HG03342 (cell line): ENCODE measurements at regions not wholly inside any gene's neighbourhood (a gene's known extent, or its start where the extent isn't known, plus 50 kb on each side); places are given as distances from the start of the nearest gene placed in this dataset.

ENCODE experiments used
- ATAC-seq: cut with Tn5 transposase; IDR thresholded peaks from one replicate; pipeline ENCODE4 v1.9.1; 2021; ENCODE audit warnings: mild to moderate bottlenecking, moderate library complexity; ENCODE audit not compliant: unreplicated experiment

DNA sequence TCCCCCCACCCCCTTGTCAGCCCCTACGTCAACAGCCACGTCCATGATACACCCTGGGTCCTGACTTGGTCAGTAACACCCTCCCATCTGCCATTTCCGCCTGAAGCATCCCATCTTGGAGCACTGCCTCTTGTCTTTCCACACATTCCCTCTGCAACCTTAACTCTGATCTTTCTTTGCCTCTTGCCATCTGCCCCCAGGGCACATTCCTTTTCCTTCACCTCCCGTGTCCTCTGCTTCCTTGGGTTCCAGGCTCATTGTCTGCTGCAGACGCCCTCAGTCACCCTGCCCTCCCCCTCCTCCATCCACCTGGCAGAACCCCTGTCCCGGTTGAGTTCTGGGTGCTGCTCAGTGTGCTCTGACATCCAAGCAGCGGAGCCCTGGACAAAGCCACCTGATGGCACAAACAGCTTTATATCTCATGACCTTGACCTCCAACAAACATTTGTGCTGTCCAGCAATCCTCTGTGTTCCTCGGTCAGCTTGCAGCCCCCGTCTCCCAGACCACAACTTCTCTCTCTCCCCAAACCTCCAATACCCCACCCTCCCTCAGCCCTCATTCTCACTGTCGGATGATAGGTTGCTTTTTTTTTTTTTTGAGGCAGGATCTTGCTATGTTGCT is 97.7 kb upstream of the IER5L start:
- no peak for ATAC-seq

DNA sequence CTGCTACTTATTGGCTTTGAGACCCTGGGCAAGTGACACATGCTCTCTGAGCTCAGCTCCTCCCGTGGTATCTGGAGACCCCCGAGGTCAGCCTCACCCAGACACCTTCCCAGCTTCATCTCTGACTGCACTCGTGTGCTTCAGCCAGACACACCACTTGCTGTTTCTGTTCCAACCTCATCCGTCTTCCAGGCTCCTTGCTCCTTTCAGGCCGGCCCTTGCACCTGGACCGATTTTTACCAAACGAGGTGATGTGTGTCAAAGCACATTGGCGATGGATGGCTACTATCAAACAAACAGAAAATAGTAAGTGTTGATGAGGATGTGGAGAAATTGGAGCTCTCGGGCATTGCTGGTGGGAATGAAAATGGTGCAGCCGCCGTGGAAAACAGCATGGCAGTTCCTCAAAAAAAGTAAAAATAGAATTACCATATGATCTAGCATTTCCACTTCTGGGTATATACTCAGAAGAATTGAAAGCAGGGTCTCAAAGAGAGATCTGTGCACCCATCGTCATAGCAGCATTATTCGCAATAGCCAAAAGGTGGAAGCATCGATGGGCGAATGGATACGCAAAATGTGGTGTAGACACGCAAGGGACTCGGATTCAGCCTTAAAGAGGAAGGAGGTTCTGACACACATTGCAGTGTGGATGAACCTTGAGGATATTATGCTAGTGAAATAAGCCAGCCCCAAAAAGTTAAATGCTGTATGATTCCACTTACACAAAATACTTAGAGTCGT is 96.1 kb upstream of the IER5L start:
- no peak for ATAC-seq

DNA sequence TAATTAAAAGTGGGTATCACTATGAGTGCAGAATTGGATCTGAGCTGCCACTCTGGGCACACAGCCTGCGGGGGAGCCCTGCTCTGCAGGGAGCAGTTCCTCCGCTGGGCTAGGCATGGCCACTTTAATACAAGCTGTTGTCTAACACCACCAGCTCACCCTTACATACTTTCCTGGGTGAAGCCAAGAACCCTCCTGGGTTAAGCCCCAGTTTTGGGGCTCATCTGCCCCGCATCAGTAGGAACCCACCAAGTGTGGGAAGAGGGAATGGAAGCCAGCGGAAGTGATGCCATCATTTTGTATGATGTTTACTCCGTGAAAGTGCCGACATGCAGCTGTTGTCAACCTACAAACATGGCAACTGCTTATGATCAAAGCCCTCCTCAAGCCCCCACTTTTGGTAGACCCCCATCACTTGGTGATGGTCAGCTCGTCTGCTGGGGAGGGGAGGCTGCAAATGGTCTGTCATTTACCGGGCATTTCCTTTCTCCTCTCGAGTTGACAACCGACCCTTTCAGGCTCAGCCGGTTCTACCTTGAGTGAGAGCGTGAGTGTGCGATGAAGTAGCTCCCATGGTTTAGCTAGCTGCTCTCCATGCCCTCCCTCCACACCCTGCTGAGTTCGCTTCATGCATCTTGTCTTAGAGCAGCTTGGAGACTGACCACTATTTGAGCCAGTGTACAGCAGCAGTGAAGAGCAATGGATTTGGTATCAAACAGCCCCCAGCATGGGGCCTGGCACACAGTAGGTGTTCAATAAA is 95.3 kb upstream of the IER5L start:
- ATAC-seq, result no peak

DNA sequence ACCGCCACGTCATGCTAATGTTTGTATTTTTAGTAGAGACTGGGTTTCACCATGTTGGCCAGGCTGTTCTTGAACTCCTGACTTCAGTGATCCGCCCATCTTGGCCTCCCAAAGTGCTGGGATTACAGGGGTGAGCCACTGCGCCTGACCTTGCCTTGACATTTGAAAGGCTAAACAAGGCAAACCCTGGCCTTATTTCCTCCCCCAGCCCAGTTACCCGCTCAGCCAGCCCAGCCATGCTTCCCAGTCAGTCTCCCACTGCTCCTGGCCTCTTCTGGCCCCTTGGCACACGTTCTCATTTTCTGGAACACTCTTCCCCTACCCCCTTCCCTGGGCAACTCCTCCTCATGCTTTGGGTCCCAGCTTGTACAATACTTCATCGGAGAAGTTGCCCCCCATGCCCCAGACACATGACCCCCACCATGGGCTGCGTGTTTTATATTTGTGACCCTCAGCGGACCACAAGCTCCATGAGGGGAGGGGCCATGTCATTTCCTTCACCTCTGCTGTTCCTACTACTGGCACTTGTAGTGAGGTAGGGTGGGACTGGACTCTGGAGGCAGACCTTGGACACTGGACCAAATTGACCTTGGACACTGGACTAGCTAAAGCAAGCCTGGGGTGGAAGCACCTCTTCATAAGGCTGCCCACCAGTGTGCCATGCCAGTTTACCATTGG is 94.4 kb upstream of the IER5L start:
- ATAC-seq, result no peak

DNA sequence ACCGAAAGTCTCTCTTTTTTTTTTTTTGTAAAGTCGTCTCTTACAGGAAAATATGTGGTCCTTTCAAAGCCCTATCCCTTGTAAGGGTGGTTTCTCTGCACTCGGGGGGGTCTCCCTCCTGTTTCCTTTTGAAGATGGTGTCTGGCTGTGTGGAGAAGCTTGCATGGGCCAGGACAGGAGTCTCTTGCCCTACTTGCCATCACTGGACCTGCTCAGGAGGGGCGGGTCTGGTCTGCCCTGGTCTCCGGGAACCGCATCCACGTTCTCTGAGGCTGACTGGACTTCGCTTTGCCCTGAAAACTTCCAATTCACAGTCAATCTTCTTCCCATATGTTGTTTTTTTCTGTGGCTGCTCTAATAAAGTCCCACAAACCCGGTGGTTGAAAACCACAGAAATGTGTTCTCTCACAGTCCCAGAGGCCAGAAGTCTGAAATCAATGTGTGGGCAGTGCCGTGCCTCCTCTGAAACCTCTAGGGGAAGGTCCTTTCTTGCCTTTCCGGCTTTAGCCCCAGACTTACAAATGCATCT is 92.9 kb upstream of the IER5L start:
- no peak for ATAC-seq

DNA sequence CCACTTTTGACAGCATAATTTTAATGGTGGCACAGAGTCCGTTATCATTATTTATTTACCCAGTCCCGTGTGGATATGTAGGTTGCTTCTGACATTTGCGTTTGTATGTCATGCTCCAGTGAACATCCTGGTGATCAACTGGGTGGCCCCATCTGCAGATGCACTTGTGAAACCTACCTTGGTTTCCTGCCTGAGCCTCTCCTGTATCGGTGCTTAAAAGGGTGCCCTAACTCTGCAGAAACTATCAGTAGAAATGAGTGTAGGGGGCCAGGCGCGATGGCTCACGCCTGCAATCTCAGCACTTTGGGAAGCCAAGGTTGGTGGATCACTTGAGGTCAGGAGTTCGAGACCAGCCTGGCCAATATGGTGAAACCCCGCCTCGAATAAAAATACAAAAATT is 92.1 kb upstream of the IER5L start:
- peak; percentile 76 for ATAC-seq

DNA sequence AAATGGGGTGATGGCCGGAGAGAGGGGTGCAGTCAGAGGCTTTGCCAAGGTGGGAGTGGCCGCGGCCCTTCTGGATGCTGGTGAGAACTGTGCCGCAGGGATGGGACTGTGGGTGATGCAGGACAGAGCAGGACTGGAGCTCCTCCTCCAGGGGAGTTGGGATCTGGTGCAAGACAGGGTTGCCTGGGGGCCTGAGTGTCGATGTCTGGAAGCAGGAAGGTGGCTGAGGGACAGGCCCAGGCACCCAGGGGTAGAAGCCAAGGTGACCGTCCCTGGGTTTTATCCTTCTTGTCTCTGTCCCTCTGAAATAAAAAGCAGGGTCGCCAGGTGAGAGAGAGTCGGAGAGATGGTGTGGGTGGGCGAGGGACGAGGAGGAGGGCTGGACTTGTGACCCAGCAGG is 89.1 kb upstream of the IER5L start:
- ATAC-seq, result no peak

DNA sequence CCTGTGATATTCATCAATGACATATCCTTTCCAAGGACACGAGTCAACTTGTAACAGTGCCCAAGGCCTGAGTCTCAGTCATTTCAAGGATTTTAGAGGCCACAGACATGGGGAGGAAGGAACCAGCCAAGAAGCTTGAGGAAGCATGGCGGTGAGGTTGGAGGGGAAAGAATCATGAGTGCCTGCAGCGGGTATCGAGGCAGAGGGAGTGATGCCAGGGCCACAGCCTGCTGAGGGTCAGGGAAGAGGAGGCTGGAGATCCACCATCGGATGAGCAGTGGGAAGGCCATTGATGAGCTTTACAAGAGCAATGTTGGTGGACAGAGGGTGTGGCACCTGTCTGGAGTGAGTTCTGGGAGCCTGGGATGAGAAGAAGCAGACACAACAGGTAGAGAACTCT is 88.5 kb upstream of the IER5L start:
- ATAC-seq, result no peak

DNA sequence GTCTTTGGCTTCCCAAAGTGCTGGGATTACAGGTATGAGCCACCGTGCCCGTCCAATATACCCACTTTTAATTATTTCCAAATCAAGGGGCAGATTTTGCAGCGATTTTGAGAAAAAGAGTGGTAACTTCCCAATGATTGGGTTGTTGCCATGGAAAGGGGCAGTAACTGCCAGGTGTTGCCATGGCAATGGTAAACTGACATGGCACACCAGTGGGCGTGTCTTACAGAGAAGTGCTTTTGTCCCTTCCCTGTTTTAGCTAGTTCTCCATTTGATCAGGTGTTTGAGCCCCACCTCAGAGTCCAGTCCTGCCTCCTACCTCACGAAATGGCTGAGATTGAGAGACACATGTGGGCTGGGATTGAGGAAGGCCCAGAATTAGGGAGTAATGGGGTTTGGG is 86.3 kb upstream of the IER5L start:
- no peak for ATAC-seq

DNA sequence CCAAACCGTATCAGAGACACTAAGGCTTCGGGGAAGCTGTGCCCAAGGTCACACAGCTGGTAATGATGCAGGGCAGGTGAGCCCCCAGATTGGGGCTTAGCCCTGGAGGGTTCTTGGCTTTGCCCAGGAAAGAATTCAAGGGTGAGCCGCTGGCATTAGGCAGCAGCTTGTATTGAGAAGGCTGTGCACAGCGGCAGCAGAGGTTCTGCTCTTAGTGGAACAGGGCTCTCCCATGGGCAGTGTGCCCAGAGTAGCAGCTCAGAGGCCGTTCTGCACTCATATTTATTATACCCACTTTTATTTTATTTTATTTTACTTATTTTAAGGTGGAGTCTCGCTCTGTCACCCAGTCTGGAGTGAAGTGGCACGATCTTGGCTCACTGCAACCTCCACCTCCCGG is 85.8 kb upstream of the IER5L start:
- no peak for ATAC-seq

DNA sequence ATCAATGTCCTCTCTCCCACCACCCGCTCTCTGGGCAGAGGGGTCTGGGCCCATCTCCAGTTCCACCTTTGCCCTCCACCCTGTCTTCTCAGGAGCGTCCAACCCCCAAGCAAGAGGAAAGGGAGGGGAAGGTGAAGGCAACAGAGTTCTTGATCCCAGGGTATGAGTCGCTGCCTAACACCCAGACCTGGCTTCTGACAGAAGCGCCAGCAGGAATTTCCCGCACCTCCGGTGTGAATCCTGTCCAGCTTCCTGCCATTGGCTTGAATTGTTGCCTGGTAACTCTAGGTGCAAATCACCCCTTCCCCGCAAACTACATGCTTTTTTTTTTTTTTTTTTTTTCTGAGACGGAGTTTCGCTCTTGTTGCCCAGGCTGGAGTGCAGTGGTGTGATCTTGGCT is 84.2 kb upstream of the IER5L start:
- no peak for ATAC-seq

DNA sequence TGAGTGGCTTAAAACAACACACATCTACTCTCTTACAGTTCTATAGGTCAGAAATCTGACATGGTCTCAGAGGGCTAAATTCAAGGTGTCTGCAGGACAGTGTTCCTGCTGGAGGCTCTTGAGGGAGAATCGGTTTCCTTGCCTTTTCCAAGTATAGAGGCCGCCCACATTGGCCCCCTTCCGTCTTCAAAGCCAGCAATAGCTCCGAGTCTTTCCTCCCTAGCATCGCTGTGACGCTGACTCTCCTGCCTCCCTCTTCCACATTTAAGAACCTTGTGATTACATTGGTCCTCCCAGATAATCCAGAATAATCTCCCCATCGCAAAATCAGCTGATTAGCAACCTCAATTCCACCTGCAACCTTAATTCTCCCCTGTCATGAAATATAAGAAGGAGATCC is 81.3 kb upstream of the IER5L start:
- no peak for ATAC-seq

DNA sequence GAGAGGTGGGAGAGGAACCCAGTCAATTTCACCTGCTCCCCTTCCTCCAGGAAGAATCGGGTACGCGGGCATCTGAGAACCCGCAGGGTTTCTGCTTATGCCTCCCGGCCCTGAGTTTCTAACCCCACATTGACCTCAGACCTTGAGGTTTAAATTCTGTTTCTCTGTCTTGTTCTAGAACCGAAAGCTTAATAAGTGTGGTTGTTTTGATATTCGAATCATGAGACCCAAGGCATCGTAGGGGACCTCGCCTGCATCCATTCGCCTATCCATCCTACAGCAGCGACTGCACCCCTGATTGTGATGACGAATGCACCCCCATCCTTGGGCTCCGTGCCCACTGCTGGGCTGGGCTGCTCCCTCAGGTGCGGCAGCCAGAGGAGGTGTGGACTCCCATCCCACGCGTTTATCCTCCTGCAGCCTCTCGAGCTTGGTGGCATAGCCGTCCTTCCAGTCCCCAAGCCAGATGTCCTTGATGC is 80.8 kb upstream of the IER5L start:
- ATAC-seq, result no peak

DNA sequence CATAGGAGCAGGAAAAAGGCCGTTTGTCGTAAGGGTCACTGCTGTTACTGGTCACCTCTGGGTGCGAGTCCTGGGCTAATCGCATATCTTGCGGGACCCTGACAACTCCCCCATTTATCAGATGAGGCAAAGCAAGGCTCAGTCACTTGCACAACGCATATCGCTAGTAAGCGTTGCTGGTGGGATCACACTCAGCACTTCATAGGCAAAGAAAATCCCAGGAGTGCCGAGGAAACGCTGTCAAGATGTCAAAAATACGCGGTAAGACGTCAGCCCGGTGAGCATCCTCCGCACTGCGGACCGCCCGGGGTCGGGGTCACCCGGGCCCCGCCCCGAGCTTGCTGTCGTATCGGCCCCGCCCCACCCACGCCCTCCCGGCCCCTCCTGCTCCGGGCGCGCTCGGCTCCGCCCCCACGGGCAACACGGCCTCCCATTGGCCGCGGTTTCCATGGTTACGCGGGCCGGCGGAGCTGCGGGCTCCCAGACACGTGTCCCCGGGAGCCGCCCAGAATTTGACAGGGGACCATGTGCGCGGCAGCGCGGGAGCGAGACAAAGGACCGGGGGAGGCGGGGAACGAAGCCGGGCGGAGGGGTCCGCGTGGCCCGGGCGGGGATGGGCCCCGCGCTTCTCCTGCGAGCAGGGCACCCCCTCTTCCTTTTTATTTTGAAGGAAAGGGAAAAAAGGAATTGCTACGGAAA is 80.2 kb upstream of the IER5L start:
- peak; percentile 49 for ATAC-seq

DNA sequence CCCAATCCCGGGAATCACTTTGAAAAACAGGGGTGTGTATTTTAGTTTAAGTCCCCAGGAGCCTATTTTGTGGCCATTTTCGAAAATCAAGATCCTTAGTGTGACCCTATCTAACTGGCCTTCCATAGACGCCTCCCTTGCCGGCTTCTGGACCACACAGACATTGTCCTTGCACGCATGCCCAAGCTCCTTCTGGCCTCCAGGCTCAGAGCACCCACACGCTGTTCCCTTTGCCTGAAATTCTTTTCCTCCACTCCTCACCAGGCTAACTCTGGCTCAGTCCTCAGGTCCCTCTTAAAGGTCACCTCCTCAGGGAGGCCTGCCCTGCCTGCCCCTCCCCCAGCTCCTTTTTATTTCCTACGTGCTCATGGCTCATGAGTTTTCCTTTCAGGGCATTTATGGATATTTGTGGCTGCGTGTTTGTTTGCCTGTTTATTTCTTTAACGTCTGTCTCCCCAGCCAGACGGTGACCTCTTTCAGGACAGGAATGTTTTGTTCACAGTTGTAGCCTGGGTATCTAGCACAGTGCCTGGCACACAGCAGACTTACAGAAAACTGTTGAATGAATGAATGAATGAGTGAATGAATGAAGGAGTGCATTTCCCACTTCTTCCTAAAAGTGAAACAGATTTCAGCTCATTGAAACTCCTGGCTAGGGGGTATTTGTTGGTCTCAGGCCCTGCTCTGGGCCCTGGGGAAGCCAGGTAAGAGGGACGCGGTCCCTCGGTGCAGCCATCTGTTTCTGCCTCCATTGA is 79.1 kb upstream of the IER5L start:
- no peak for ATAC-seq

DNA sequence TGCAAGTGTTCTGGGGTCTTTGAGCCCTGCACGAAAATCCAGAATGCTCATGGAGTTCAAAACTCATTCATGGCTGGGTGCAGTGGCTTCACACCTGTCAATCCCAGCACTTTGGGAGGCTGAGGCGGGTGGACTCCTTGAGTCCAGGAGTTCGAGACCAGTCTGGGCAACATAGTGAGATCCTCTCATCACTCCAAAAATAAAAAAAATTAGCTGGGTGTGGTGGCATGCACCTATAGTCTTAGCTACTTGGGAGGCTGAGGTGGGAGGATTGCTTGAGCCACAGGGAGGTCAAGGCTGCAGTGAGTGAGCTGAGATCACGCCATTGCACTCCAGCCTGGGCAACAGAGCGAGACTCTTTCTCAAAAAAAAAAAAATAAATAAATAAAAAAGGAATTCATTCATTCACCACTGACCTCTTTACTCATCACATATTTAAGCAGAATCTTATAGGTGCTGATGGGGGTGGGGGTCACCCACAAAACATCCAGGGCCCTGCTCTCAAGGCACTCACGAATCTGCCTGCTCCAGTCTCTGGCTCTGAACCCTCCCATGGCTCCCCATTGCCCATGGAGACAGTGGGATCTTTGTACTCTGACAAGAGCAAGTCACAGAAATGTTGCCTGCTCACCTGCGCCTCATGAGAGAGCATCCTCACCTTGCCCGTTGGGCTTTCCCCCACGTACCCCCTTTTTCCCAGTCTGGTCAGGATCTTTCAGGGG is 76.7 kb upstream of the IER5L start:
- ATAC-seq, result no peak

DNA sequence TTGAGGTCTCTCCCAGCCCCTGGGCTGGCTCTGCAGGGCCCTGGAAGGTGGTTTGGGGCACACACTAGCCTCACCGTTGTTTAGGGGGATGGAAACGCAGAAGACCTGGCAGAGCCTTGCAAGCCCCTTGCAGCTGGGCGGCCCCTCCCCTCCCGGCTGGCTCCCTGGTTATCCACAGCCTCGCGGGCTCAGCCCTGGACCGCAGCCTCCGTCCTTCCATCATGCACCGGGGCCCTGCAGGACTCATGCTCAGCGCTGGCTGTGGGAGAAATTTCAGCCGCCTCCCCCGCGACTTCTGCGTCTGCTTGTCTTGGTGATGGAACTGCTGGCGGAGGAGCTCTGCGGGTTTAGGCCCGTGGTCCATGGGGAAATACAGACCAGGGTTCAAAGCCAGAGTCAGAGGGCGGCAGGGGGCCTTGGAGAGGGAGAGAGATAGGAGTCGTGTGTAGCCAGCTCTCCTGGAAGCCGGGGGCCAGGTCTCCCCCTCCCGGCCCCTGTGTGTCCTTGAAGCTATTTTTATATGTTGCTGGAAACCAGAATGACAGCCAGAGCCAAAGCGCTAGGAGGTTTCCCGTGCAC is 75.8 kb upstream of the IER5L start:
- no peak for ATAC-seq

DNA sequence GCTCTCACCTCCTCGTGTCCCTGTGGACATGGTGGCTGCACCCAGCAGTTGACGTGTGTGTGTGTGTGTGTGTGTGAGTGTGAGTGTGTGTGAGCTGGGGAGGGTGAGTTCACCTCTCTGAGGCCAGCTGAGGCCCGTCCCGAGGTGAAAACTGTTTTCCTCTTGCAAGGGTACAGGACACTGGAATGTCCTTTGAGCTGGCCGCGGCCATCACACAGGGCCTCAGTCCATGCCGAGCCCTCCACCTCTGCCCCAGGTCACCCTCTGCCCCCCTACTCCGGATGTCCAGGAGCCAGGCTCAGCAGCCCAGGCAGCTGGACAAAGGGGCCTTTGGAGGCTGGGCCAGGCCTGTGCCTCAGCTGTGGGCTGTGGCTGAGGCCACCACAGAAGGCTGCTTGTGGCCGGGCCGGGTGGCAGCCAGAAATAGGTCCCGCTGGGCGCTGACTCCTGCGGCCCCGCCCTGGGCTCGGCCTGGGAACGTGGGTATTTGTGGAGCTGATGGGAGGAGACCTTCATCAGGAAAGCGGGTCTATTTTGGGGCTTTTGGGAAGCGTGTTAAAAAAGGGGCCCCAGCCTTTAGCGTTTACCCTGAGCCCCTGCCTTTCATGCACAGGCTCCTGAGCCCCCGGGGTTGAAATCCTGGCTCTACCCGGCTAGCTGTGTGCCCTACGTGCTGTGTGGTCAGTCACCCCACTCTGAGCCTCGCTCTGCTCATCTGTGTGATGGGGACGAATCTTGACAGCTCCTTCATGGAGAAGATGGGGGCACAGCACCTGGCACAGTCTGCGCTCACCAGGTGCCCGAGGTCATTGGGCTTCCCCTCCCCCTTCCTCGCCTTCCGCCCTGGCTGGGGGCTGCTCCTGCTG is 75.1 kb upstream of the IER5L start:
- no peak for ATAC-seq
